Neural cell (in vitro differentiated cells): ENCODE measurements at regions not wholly inside any gene's neighbourhood (a gene's known extent, or its start where the extent isn't known, plus 50 kb on each side); places are given as distances from the start of the nearest gene placed in this dataset.

ENCODE experiments used
- H2AFZ ChIP-seq: fragments of 200-600, 300-800 bp; sonication (generic), shearing (Covaris generic); 2 replicates; pipeline ENCODE4 v1.6.0; 2014; ENCODE audit warnings: low read depth, mild to moderate bottlenecking, antibody characterized with exemption, low read length, moderate library complexity
- H3F3A ChIP-seq: fragments of 200-600 bp; shearing (Covaris generic); 2 replicates; pipeline ENCODE4 v1.6.1; 2016; ENCODE audit warnings: mild to moderate bottlenecking, moderate library complexity, mixed read lengths, antibody characterized with exemption, low read length; ENCODE audit not compliant: insufficient read depth, poor library complexity, severe bottlenecking
- H3K27ac ChIP-seq: fragments of 200-600, 300-800 bp; sonication (generic), shearing (Covaris generic); 2 replicates; pipeline ENCODE4 v1.5.1; 2014; ENCODE audit warnings: mild to moderate bottlenecking, low read length, moderate library complexity
- H3K27me3 ChIP-seq: fragments of 300-800, 200-600 bp; sonication (generic), shearing (Covaris generic); 2 replicates; pipeline ENCODE4 v1.6.0; 2014; ENCODE audit warnings: mild to moderate bottlenecking, low read depth, low read length, moderate library complexity; ENCODE audit not compliant: insufficient read depth
- H3K36me3 ChIP-seq: fragments of 300-800, 200-600 bp; sonication (generic), shearing (Covaris generic); 2 replicates; pipeline ENCODE4 v1.5.1; 2014; ENCODE audit warnings: mild to moderate bottlenecking, antibody characterized with exemption, low read length, moderate library complexity; ENCODE audit not compliant: insufficient read depth
- H3K4me2 ChIP-seq: fragments of 300-800, 200-600 bp; sonication (generic), shearing (Covaris generic); 2 replicates; pipeline ENCODE4 v1.6.0; 2014; ENCODE audit warnings: mild to moderate bottlenecking, low read length
- H3K4me3 ChIP-seq: fragments of 300-800, 200-600 bp; sonication (generic), shearing (Covaris generic); 2 replicates; pipeline ENCODE4 v1.5.1; 2014; ENCODE audit warnings: mild to moderate bottlenecking, low read length, moderate library complexity
- H3K79me2 ChIP-seq: fragments of 200-600 bp; shearing (Covaris generic); replicated peaks from 2 replicates; pipeline ENCODE4 v1.6.0; 2014; ENCODE audit warnings: mild to moderate bottlenecking, low read length, moderate library complexity; ENCODE audit not compliant: insufficient read depth
- H3K9ac ChIP-seq: fragments of 300-800, 200-600 bp; sonication (generic), shearing (Covaris generic); 2 replicates; pipeline ENCODE4 v1.6.1; 2016; ENCODE audit warnings: mild to moderate bottlenecking, low read length, mixed read lengths
- H3K9me2 ChIP-seq: fragments of 200-600 bp; shearing (Covaris generic); 2 replicates; pipeline ENCODE4 v1.6.1; 2016; ENCODE audit warnings: mild to moderate bottlenecking, low read length, mixed read lengths; ENCODE audit not compliant: insufficient read depth
- H3K9me3 ChIP-seq: fragments of 200-600, 300-800 bp; sonication (generic), shearing (Covaris generic); 2 replicates; pipeline ENCODE4 v1.6.1; 2016; ENCODE audit warnings: mild to moderate bottlenecking, mixed run types, low read length, moderate library complexity, mixed read lengths
- H4K20me1 ChIP-seq: fragments of 200-600 bp; shearing (Covaris generic); 2 replicates; pipeline ENCODE4 v1.6.1; 2016; ENCODE audit warnings: mild to moderate bottlenecking, mixed run types; ENCODE audit not compliant: insufficient read depth
- CTCF ChIP-seq: fragments of 450-650 bp; IDR thresholded peaks from 2 replicates; pipeline ENCODE4 v1.5.1; 2014; ENCODE audit warnings: antibody characterized with exemption, mild to moderate bottlenecking, moderate library complexity; ENCODE audit not compliant: poor library complexity, severe bottlenecking
- EP300 ChIP-seq: fragments of 450-650 bp; conservative IDR thresholded peaks from 2 replicates; pipeline ENCODE4 v1.6.1; 2014; ENCODE audit warnings: antibody characterized with exemption, mild to moderate bottlenecking, moderate library complexity; ENCODE audit not compliant: poor library complexity, severe bottlenecking
- EZH2 ChIP-seq: fragments of 200-600, 300-800 bp; shearing (Covaris generic), sonication (generic); IDR thresholded peaks from 2 replicates; pipeline ENCODE4 v1.6.1; 2014; ENCODE audit warnings: antibody characterized with exemption, low read length, borderline replicate concordance, mild to moderate bottlenecking; ENCODE audit not compliant: insufficient read depth, poor library complexity, severe bottlenecking
- MXI1 ChIP-seq: fragments of 450-650 bp; conservative IDR thresholded peaks from 2 replicates; pipeline ENCODE4 v1.6.1; 2014; ENCODE audit warnings: antibody characterized with exemption, mild to moderate bottlenecking; ENCODE audit not compliant: poor library complexity, severe bottlenecking
- POLR2AphosphoS5 ChIP-seq: IDR thresholded peaks from 2 replicates; pipeline ENCODE4 v1.6.1; 2012
- RAD21 ChIP-seq: fragments of 450-650 bp; conservative IDR thresholded peaks from 2 replicates; pipeline ENCODE4 v1.6.1; 2014; ENCODE audit warnings: antibody characterized with exemption, mild to moderate bottlenecking, moderate library complexity
- REST ChIP-seq: IDR thresholded peaks from 2 replicates; pipeline ENCODE4 v1.6.1; 2012; ENCODE audit warnings: borderline replicate concordance
- SMC3 ChIP-seq: fragments of 450-650 bp; conservative IDR thresholded peaks from 2 replicates; pipeline ENCODE4 v1.6.1; 2014; ENCODE audit warnings: antibody characterized with exemption, mild to moderate bottlenecking, moderate library complexity; ENCODE audit not compliant: poor library complexity
- TAF1 ChIP-seq: IDR thresholded peaks from 2 replicates; pipeline ENCODE4 v1.6.1; 2012; ENCODE audit warnings: low read depth

- no peaks in the 10 kb centered on the region for H3F3A ChIP-seq
- H3K4me2 ChIP-seq, result no peak overlapping the region
- H3K79me2 ChIP-seq, result no peaks in the 10 kb centered on the region
- no peaks in the 10 kb centered on the region for H3K9me3 ChIP-seq
- H3K27ac ChIP-seq, result no peak overlapping the region
- H3K4me3 ChIP-seq, result no peak overlapping the region
- no peak for TF ChIP-seq CTCF
- TF ChIP-seq RAD21, result no peak
- TF ChIP-seq EP300, result no peak
- no peak for TF ChIP-seq SMC3
- TF ChIP-seq POLR2AphosphoS5, result no peak
- TF ChIP-seq MXI1, result no peak
- no peaks in the 10 kb centered on the region for H3K9me2 ChIP-seq
- H3K9ac ChIP-seq, result no peak overlapping the region
- no peaks in the 10 kb centered on the region for H3K27me3 ChIP-seq
- no peaks in the 10 kb centered on the region for H4K20me1 ChIP-seq
- H2AFZ ChIP-seq, result no peak overlapping the region
- H3K36me3 ChIP-seq, result no peaks in the 10 kb centered on the region
These were observed 1052.6 kb downstream of the REEP3 start for GRCh38 chr10:64573623-64574325.

GRCh38 chr10:64574371-64574770, 1053.2 kb downstream of the REEP3 start:
- no peaks in the 10 kb centered on the region for H4K20me1 ChIP-seq
- no peak overlapping the region for H3K4me3 ChIP-seq
- TF ChIP-seq CTCF (no peak), POLR2AphosphoS5 (no peak), RAD21 (no peak), EP300 (no peak), MXI1 (no peak), SMC3 (no peak)
- no peak overlapping the region for H3K9ac ChIP-seq
- H3K9me2 ChIP-seq, result no peaks in the 10 kb centered on the region
- no peaks in the 10 kb centered on the region for H3K79me2 ChIP-seq
- H2AFZ ChIP-seq, result no peak overlapping the region
- no peaks in the 10 kb centered on the region for H3F3A ChIP-seq
- no peak overlapping the region for H3K4me2 ChIP-seq
- H3K27me3 ChIP-seq, result no peaks in the 10 kb centered on the region
- no peaks in the 10 kb centered on the region for H3K36me3 ChIP-seq
- no peaks in the 10 kb centered on the region for H3K9me3 ChIP-seq
- no peak overlapping the region for H3K27ac ChIP-seq

- Histone ChIP-seq H3K4me3 (no peak overlapping the region), H3F3A (no peaks in the 10 kb centered on the region), H3K36me3 (no peaks in the 10 kb centered on the region), H3K27me3 (no peaks in the 10 kb centered on the region), H2AFZ (no peak overlapping the region), H3K27ac (no peak overlapping the region), H4K20me1 (no peaks in the 10 kb centered on the region), H3K9me3 (no peaks in the 10 kb centered on the region), H3K9ac (no peak overlapping the region), H3K4me2 (no peak overlapping the region), H3K79me2 (no peaks in the 10 kb centered on the region), H3K9me2 (no peaks in the 10 kb centered on the region)
- TF ChIP-seq EP300 (no peak), TAF1 (no peak), REST (no peak), SMC3 (no peak), MXI1 (no peak), POLR2AphosphoS5 (no peak), CTCF (no peak), EZH2 (no peak), RAD21 (no peak)
These were observed 1055.3 kb downstream of the REEP3 start for GRCh38 chr10:64576497-64576896.
